PC-3 (cell line): ENCODE measurements at regions not wholly inside any gene's neighbourhood (a gene's known extent, or its start where the extent isn't known, plus 50 kb on each side); places are given as distances from the start of the nearest gene placed in this dataset.

Source experiments
- ATAC-seq: fragments of 200-7000 bp; cut with Tn5 transposase; 2 replicates; pipeline ENCODE4 v1.9.1; 2020; ENCODE audit warnings: mild to moderate bottlenecking, moderate library complexity
- BruUV-seq: library from RNA; stranded (reverse); fragments of 400-500 nt; replicated peaks from 2 replicates; lab custom pipeline; 2021; lab: Mats Ljungman, UMichigan
- CTCF ChIA-PET: fragments of 300-600 bp; sonication (Branson Sonifier 250); formaldehyde crosslinking; loops from one replicate; lab custom pipeline; 2022; ENCODE audit warnings: antibody characterized with exemption; lab: Charles Lee
- POLR2A ChIA-PET: fragments of 300-600 bp; sonication (Branson Sonifier 250); formaldehyde crosslinking; loops from one replicate; lab custom pipeline; 2022; ENCODE audit warnings: antibody characterized with exemption; ENCODE audit not compliant: unreplicated experiment; lab: Charles Lee
- DNase-seq: peaks from one replicate; pipeline ENCODE4 v3.0.0-alpha.2; 2015
- H2AFZ ChIP-seq: fragments of 300-600 bp; sonication (generic); 2 replicates; pipeline ENCODE4 v1.6.0; 2016; ENCODE audit warnings: antibody characterized with exemption, low read length
- H3F3A ChIP-seq: fragments of 300-600 bp; sonication (generic); one replicate; pipeline ENCODE4 v1.6.0; 2017; ENCODE audit warnings: antibody characterized with exemption, low read length, control low read depth, mild to moderate bottlenecking; ENCODE audit not compliant: unreplicated experiment
- H3K27ac ChIP-seq: fragments of 300-600 bp; sonication (generic); 2 replicates; pipeline ENCODE4 v1.5.1; 2016; ENCODE audit warnings: mild to moderate bottlenecking, low read length
- H3K27me3 ChIP-seq: fragments of 300-600 bp; sonication (generic); 2 replicates; pipeline ENCODE4 v1.6.1; 2016; ENCODE audit warnings: low read length, mixed read lengths
- H3K36me3 ChIP-seq: fragments of 300-600 bp; sonication (generic); 2 replicates; pipeline ENCODE4 v1.6.1; 2016; ENCODE audit warnings: low read depth, mixed run types, low read length, mixed read lengths
- H3K4me1 ChIP-seq: fragments of 300-600 bp; sonication (generic); 2 replicates; pipeline ENCODE4 v1.5.1; 2016; ENCODE audit warnings: low read length; ENCODE audit not compliant: insufficient read depth
- H3K4me2 ChIP-seq: fragments of 300-600 bp; sonication (generic); 2 replicates; pipeline ENCODE4 v1.6.0; 2016; ENCODE audit warnings: low read length
- H3K4me3 ChIP-seq: fragments of 300-600 bp; sonication (generic); 2 replicates; pipeline ENCODE4 v1.5.1; 2016; ENCODE audit warnings: mild to moderate bottlenecking, low read length, mixed read lengths
- H3K79me2 ChIP-seq: fragments of 300-600 bp; sonication (generic); 2 replicates; pipeline ENCODE4 v1.6.1; 2017; ENCODE audit warnings: low read length, mixed read lengths
- H3K9ac ChIP-seq: fragments of 300-600 bp; sonication (generic); 2 replicates; pipeline ENCODE4 v1.6.0; 2016; ENCODE audit warnings: mild to moderate bottlenecking, low read length
- H3K9me2 ChIP-seq: fragments of 300-600 bp; sonication (generic); replicated peaks from 2 replicates; pipeline ENCODE4 v1.6.1; 2016; ENCODE audit warnings: mixed run types, low read length, mixed read lengths
- H3K9me3 ChIP-seq: fragments of 300-600 bp; sonication (generic); 2 replicates; pipeline ENCODE4 v1.6.1; 2016; ENCODE audit warnings: low read length, mixed read lengths
- H4K20me1 ChIP-seq: fragments of 300-600 bp; sonication (generic); 2 replicates; pipeline ENCODE4 v1.6.1; 2016; ENCODE audit warnings: low read length, mixed read lengths
- EZH2 ChIP-seq: fragments of 300-600 bp; sonication (generic); IDR thresholded peaks from one replicate; pipeline ENCODE4 v1.6.1; 2017; ENCODE audit warnings: antibody characterized with exemption, mild to moderate bottlenecking, low read length; ENCODE audit not compliant: unreplicated experiment
- EZH2phosphoT487 ChIP-seq: fragments of 300-600 bp; sonication (generic); IDR thresholded peaks from 2 replicates; pipeline ENCODE4 v1.6.1; 2018; ENCODE audit warnings: mild to moderate bottlenecking, antibody characterized with exemption, low read length, borderline replicate concordance
- intact Hi-C: fragments of 100-400 bp; cut with micrococcal nuclease; formaldehyde crosslinking; loops from 2 replicates; pipeline ENCODE4 v1.9.0; 2023
- TF ChIP-seq, protein P1 (sequence below): fragments of 300-600 bp; sonication (generic); conservative IDR thresholded peaks from 2 replicates; pipeline ENCODE4 v1.5.1; 2017; ENCODE audit warnings: antibody characterized with exemption, low read depth, mild to moderate bottlenecking, low read length

DNA sequence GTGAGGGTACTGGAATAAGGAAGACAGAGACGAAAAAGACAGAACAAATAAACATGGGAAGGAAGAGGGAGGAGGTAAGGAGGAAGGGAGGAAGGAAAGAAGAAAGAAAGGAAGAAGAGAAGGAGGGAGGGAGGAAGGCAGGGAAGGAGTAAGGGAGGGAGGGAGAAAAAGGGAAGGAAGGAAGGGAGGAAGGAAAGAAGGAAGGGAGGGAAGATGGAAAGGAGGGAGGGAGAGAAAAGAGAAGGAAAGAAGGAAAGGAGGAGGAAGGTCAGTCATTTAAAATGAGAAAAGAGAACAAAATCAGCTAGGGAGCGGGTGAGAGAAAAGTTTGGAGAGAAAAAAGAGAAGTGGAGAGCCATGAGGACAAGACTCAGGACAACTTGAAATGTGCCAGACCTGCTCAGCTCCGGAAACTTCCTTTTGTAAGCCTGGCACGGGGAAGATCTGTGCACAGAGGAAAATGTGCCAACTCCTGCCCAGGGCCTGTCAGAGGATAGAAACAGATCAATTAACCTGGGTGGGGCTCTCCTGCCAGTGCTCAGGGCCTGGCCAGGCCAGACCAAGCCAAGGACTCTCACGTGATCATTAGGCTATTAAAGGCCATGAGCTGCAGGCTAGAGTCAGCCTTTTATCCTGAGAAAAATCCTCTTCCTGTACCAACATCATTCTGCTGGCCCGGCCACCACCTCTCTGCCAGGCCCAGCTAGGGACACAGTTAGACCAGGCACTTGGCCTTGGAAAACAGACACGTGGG is 50.1 kb upstream of the BCL6 start:
- no peaks in the 10 kb centered on the region for H3K9me3 ChIP-seq
- ChIA-PET POLR2A (no interaction called here), CTCF (no interaction called here)
- H3K9me2 ChIP-seq, result no peaks in the 10 kb centered on the region
- H3K27ac ChIP-seq, result no peak overlapping the region
- H3K4me3 ChIP-seq, result no peak overlapping the region
- H3K36me3 ChIP-seq, result no peaks in the 10 kb centered on the region
- ATAC-seq (no peak), DNase-seq (no peak)
- no peaks in the 10 kb centered on the region for H4K20me1 ChIP-seq
- peaks cover 7% of the 10 kb centered on the region for H3K4me1 ChIP-seq
- H3K27me3 ChIP-seq, result no peaks in the 10 kb centered on the region
- BruUV-seq, result no TSS peak
- H3F3A ChIP-seq, result no peaks in the 10 kb centered on the region
- H3K4me2 ChIP-seq, result no peak overlapping the region
- H2AFZ ChIP-seq, result no peak overlapping the region
- H3K9ac ChIP-seq, result no peak overlapping the region
- intact Hi-C loops, result no loop called here
- H3K79me2 ChIP-seq, result no peaks in the 10 kb centered on the region
- TF ChIP-seq, protein P1, sequence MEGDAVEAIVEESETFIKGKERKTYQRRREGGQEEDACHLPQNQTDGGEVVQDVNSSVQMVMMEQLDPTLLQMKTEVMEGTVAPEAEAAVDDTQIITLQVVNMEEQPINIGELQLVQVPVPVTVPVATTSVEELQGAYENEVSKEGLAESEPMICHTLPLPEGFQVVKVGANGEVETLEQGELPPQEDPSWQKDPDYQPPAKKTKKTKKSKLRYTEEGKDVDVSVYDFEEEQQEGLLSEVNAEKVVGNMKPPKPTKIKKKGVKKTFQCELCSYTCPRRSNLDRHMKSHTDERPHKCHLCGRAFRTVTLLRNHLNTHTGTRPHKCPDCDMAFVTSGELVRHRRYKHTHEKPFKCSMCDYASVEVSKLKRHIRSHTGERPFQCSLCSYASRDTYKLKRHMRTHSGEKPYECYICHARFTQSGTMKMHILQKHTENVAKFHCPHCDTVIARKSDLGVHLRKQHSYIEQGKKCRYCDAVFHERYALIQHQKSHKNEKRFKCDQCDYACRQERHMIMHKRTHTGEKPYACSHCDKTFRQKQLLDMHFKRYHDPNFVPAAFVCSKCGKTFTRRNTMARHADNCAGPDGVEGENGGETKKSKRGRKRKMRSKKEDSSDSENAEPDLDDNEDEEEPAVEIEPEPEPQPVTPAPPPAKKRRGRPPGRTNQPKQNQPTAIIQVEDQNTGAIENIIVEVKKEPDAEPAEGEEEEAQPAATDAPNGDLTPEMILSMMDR, result no peak
- no peak for TF ChIP-seq EZH2phosphoT487

DNA sequence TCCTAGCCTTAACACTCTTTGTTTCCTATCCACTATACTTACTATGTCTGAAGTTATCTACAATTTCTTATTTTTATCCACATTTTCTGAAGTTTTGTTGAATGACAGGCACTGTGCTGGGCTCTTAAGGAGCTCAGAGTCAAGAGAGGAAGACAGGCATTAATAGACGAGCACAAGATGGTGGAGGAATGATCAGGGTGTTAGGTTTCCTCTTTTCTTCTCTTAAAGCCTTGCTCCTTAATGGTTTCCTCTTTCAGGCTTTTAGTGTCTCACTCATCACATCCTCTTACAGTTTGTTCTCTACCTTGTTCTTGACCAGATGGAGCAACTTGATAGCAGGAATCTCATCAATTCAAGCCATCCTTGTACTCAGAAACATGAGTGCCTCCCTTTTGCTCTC is 52.9 kb upstream of the BCL6 start:
- POLR2A ChIA-PET, result no interaction called here
- intact Hi-C loops, result no loop called here
- Histone ChIP-seq H3K4me2 (no peak overlapping the region), H3F3A (no peaks in the 10 kb centered on the region), H4K20me1 (no peaks in the 10 kb centered on the region), H3K27me3 (no peaks in the 10 kb centered on the region), H3K9ac (no peak overlapping the region), H3K4me1 (peaks cover 7% of the 10 kb centered on the region), H3K4me3 (no peak overlapping the region), H3K79me2 (no peaks in the 10 kb centered on the region), H3K9me2 (no peaks in the 10 kb centered on the region), H3K27ac (no peak overlapping the region), H3K9me3 (no peaks in the 10 kb centered on the region), H3K36me3 (no peaks in the 10 kb centered on the region), H2AFZ (no peak overlapping the region)
- DNase-seq (no peak), ATAC-seq (no peak)
- TF ChIP-seq EZH2phosphoT487 (no peak), EZH2 (no peak)
- TF ChIP-seq, protein P1, result no peak
- BruUV-seq, result no TSS peak
- CTCF ChIA-PET, result no interaction called here
